ENCODE measurements at regions not wholly inside any gene's neighbourhood (a gene's known extent, or its start where the extent isn't known, plus 50 kb on each side); places are given as distances from the start of the nearest gene placed in this dataset.
"Not testable (repeated sequence)": the region's sequence is repeated elsewhere in the genome, so short reads cannot be mapped to it uniquely, and the experiment has no call there.

DNA sequence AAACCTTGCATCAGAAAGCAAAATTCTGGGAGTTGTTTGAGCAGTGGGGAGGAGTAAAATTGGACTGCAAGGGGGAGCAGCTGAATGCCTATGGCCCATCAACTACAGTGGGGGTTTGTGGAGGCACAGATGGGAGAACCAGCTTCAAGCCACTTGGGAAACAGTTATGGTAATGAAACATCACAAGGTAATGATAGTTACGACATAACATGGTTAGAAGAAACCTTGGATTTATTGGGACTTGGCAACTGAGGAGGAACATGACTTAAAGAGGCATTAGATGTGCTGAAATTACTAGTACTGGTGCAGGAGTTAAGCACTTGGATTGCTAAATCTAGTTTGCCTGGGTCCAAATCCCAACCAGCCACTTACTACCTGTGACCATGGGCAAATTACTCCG lies 868.4 kb downstream of the KCNMA1 start:
- Histone ChIP-seq H3K9ac (ENCODE audit: low read length in 2 of 2) (no peak overlapping the region), H3K4me1 (ENCODE audit: control insufficient read depth, insufficient read depth, low read length) (peaks cover 5% of the 10 kb centered on the region), H3K27ac (ENCODE audit: low read length) (peak overlapping the region; percentile 25), H3K27me3 (ENCODE audit: control insufficient read depth in 1 of 2, insufficient read depth in 2 of 2, low read length in 2 of 2) (no peaks in the 10 kb centered on the region), H3K4me3 (ENCODE audit: low read length in 2 of 2) (no peak overlapping the region), H3K36me3 (ENCODE audit: control insufficient read depth in 2 of 2, insufficient read depth in 2 of 2, low read length in 2 of 2) (no peaks in the 10 kb centered on the region), H3K9me3 (ENCODE audit: control insufficient read depth in 2 of 2, low read length in 2 of 2) (no peaks in the 10 kb centered on the region)

DNA sequence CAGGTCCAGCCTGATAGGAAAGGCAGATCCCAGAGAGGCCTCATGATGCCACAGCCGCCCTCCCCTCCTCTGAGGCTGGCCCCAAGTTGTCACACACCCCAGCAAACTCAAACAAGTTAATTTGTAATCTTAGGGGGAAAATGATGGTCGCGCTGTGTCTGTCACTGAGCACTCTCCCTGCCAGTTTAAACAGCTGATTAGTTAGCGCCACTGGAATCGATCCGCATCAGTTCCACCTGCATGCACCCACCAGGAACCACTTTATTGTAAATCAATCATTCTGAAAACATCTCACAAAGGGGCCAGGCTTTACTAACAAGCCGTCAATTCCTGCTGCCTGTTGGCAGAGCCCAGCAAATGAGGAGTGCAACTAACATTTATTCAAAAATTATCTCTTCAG lies 870.9 kb downstream of the KCNMA1 start:
- no peaks in the 10 kb centered on the region for H3K27me3 ChIP-seq (ENCODE audit: control insufficient read depth in 1 of 2, insufficient read depth in 2 of 2, low read length in 2 of 2)
- H3K27ac ChIP-seq (ENCODE audit: low read length): no peak overlapping the region
- H3K4me1 ChIP-seq (ENCODE audit: control insufficient read depth, insufficient read depth, low read length): peaks cover 5% of the 10 kb centered on the region
- no peak overlapping the region for H3K9ac ChIP-seq (ENCODE audit: low read length in 2 of 2)
- no peaks in the 10 kb centered on the region for H3K9me3 ChIP-seq (ENCODE audit: control insufficient read depth in 2 of 2, low read length in 2 of 2)
- H3K36me3 ChIP-seq (ENCODE audit: control insufficient read depth in 2 of 2, insufficient read depth in 2 of 2, low read length in 2 of 2): no peaks in the 10 kb centered on the region
- no peak overlapping the region for H3K4me3 ChIP-seq (ENCODE audit: low read length in 2 of 2)

DNA sequence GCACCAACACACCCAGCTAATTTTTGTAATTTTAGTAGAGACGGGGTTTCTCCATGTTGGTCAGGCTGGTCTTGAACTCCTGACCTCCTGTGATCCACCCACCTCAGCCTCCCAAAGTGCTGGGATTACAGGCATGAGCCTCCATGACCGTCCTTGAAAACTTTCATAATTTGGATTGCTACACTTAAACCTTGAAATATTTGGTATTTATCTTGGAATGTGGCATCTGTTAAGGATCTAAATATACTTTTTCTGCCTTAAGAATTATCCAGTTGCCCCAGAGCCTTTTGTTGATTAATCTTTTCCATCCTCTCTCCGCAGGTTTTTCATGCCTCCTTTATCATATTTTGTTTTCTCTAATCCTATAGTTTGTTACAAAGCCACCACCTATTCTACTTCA lies 872.7 kb downstream of the KCNMA1 start:
- not testable (repeated sequence) for H3K9me3 ChIP-seq (ENCODE audit: control insufficient read depth in 2 of 2, low read length in 2 of 2); H3K36me3 ChIP-seq (ENCODE audit: control insufficient read depth in 2 of 2, insufficient read depth in 2 of 2, low read length in 2 of 2); H3K27me3 ChIP-seq (ENCODE audit: control insufficient read depth in 1 of 2, insufficient read depth in 2 of 2, low read length in 2 of 2); H3K27ac ChIP-seq (ENCODE audit: low read length); H3K4me3 ChIP-seq (ENCODE audit: low read length in 2 of 2); H3K9ac ChIP-seq (ENCODE audit: low read length in 2 of 2); H3K4me1 ChIP-seq (ENCODE audit: control insufficient read depth, insufficient read depth, low read length)

DNA sequence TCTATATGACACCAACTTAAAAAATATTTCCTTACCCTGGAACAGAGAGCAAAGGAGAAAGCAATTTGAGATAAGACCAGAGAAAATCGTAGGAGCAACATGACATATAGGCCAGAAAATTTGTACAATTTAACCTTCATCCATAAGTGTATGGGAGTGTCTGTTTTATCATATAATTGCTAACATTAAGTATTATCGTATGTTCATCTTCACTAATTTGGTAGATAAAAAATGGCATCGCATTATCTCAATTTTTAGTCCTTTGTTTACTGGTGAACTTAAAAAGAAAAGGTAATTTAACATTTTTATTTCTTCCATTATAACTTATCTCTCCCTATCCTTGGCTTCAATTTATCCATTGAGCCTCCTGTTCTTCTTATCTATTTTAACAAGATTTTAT lies 873.4 kb downstream of the KCNMA1 start:
- Histone ChIP-seq H3K9me3 (ENCODE audit: control insufficient read depth in 2 of 2, low read length in 2 of 2) (no peaks in the 10 kb centered on the region), H3K36me3 (ENCODE audit: control insufficient read depth in 2 of 2, insufficient read depth in 2 of 2, low read length in 2 of 2) (no peaks in the 10 kb centered on the region)

DNA sequence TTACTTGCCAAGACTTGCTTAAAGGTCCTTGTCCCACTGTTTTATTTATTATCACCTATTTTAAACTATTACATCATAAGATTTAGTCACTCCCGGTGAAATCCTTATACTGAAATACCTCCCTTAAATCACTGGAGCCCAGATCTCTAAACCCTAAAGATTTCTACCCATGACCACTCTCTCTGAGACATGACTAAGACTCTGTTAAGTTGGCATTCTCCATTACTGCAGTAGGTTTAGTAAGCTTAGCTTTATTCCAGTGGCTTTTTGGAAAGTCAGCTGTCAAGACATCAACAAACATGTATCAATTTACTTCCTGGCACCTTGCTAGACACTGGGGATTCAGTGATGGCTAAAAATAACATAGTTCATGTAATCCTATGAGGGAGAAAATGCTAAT lies 874.2 kb downstream of the KCNMA1 start:
- H3K27ac ChIP-seq (ENCODE audit: low read length): no peak overlapping the region

More for the DNA sequence above, 873.4 kb downstream of the KCNMA1 start:
- H3K9ac ChIP-seq (ENCODE audit: low read length in 2 of 2): no peak overlapping the region
- H3K4me3 ChIP-seq (ENCODE audit: low read length in 2 of 2): no peak overlapping the region
- H3K27me3 ChIP-seq (ENCODE audit: control insufficient read depth in 1 of 2, insufficient read depth in 2 of 2, low read length in 2 of 2): no peaks in the 10 kb centered on the region
- no peaks in the 10 kb centered on the region for H3K4me1 ChIP-seq (ENCODE audit: control insufficient read depth, insufficient read depth, low read length)
- H3K27ac ChIP-seq (ENCODE audit: low read length): no peak overlapping the region

DNA sequence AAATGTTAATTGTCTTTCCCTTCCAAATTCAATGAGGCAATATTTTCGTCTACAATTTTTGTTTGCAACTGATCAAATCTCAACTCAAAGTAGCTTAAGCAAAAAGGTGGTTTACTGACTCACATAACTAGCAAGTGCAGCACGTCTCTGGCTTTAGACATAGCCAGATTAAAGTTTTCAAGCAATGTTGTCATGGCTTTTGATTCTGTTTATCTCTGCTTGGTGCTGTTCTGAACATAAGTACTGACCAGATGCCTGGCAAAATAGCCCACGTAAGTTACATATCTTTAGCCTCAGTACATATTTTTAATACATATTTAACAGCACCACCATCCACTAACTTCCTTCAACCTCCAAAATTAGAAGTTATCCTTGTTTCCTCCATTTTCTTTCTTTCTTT lies 877.9 kb downstream of the KCNMA1 start:
- H3K4me1 ChIP-seq (ENCODE audit: control insufficient read depth, insufficient read depth, low read length): no peaks in the 10 kb centered on the region
- no peaks in the 10 kb centered on the region for H3K9me3 ChIP-seq (ENCODE audit: control insufficient read depth in 2 of 2, low read length in 2 of 2)
- no peak overlapping the region for H3K4me3 ChIP-seq (ENCODE audit: low read length in 2 of 2)

More for the DNA sequence above, 874.2 kb downstream of the KCNMA1 start:
- Histone ChIP-seq H3K36me3 (ENCODE audit: control insufficient read depth in 2 of 2, insufficient read depth in 2 of 2, low read length in 2 of 2) (no peaks in the 10 kb centered on the region), H3K9ac (ENCODE audit: low read length in 2 of 2) (no peak overlapping the region), H3K4me1 (ENCODE audit: control insufficient read depth, insufficient read depth, low read length) (no peaks in the 10 kb centered on the region), H3K4me3 (ENCODE audit: low read length in 2 of 2) (no peak overlapping the region), H3K27me3 (ENCODE audit: control insufficient read depth in 1 of 2, insufficient read depth in 2 of 2, low read length in 2 of 2) (no peaks in the 10 kb centered on the region), H3K9me3 (ENCODE audit: control insufficient read depth in 2 of 2, low read length in 2 of 2) (no peaks in the 10 kb centered on the region)

DNA sequence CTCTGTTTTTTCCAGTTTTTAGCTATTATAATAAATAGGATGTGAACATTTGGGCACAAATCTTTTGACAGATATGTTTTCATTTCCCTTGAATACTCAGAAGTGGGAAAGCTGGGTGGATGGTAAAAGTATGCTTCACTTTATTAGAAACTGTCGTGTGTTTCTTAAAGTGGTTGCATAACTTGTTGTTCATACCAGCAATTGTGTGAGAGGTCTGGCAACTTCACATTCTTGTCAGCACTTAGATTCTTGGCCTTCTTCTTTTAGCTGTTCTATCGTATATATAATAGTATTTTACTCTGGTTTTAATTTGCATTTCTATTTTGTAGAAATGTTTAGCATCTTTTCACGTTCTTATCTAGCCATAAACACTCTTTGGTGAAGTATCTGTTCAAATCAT lies 894.4 kb downstream of the KCNMA1 start:
- H3K4me3 ChIP-seq (ENCODE audit: low read length in 2 of 2): no peak overlapping the region
- H3K4me1 ChIP-seq (ENCODE audit: control insufficient read depth, insufficient read depth, low read length): peaks cover 2% of the 10 kb centered on the region
- H3K27me3 ChIP-seq (ENCODE audit: control insufficient read depth in 1 of 2, insufficient read depth in 2 of 2, low read length in 2 of 2): no peaks in the 10 kb centered on the region
- no peaks in the 10 kb centered on the region for H3K9me3 ChIP-seq (ENCODE audit: control insufficient read depth in 2 of 2, low read length in 2 of 2)
- H3K36me3 ChIP-seq (ENCODE audit: control insufficient read depth in 2 of 2, insufficient read depth in 2 of 2, low read length in 2 of 2): no peaks in the 10 kb centered on the region
- no peak overlapping the region for H3K9ac ChIP-seq (ENCODE audit: low read length in 2 of 2)
- H3K27ac ChIP-seq (ENCODE audit: low read length): no peak overlapping the region

More for the DNA sequence above, 877.9 kb downstream of the KCNMA1 start:
- H3K36me3 ChIP-seq (ENCODE audit: control insufficient read depth in 2 of 2, insufficient read depth in 2 of 2, low read length in 2 of 2): no peaks in the 10 kb centered on the region
- no peak overlapping the region for H3K27ac ChIP-seq (ENCODE audit: low read length)
- no peak overlapping the region for H3K9ac ChIP-seq (ENCODE audit: low read length in 2 of 2)
- H3K27me3 ChIP-seq (ENCODE audit: control insufficient read depth in 1 of 2, insufficient read depth in 2 of 2, low read length in 2 of 2): no peaks in the 10 kb centered on the region

DNA sequence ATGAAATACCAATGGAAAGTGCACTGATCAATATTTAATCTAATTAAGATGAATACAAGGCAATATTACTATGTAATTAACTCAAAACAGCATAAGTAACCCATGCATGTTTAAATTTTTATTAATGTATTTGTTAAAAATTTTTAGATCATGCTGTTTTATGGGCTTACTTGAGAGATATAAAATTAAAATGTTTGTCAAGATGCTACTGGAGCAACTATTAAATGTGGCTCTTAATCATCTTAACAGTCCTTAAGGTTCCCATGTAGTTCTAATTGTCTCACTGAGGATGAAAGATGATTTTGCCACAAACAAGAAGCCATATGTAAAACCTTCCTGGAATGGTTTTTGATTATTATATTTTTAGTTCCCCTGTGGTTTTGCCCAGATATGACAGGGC lies 897.1 kb downstream of the KCNMA1 start:
- H3K4me1 ChIP-seq (ENCODE audit: control insufficient read depth, insufficient read depth, low read length): peaks cover 2% of the 10 kb centered on the region

DNA sequence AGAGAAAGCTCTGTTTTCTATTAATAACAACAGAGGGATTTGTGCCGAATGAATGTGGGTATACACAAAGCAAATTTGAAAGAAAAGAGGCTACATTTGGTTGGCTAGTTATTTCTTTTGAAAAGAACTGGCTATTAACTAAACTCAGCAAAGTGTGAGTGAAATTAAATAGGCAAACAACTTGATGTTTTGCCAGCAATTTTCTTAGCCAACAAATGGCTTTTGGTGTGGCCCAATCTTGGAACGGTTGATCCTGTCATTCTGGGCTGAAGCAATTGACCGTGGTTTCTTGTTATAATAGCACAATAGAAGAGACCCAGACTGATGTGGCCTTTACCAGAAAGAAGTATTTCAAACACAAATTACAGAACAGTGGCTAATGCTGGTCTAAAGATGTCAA lies 898.6 kb downstream of the KCNMA1 start:
- no peaks in the 10 kb centered on the region for H3K27me3 ChIP-seq (ENCODE audit: control insufficient read depth in 1 of 2, insufficient read depth in 2 of 2, low read length in 2 of 2)
- no peak overlapping the region for H3K27ac ChIP-seq (ENCODE audit: low read length)
- H3K9ac ChIP-seq (ENCODE audit: low read length in 2 of 2): no peak overlapping the region
- H3K4me1 ChIP-seq (ENCODE audit: control insufficient read depth, insufficient read depth, low read length): peaks cover 2% of the 10 kb centered on the region
- no peaks in the 10 kb centered on the region for H3K9me3 ChIP-seq (ENCODE audit: control insufficient read depth in 2 of 2, low read length in 2 of 2)
- no peak overlapping the region for H3K4me3 ChIP-seq (ENCODE audit: low read length in 2 of 2)
- H3K36me3 ChIP-seq (ENCODE audit: control insufficient read depth in 2 of 2, insufficient read depth in 2 of 2, low read length in 2 of 2): no peaks in the 10 kb centered on the region

More for the DNA sequence above, 897.1 kb downstream of the KCNMA1 start:
- Histone ChIP-seq H3K4me3 (ENCODE audit: low read length in 2 of 2) (no peak overlapping the region), H3K9me3 (ENCODE audit: control insufficient read depth in 2 of 2, low read length in 2 of 2) (no peaks in the 10 kb centered on the region), H3K27ac (ENCODE audit: low read length) (no peak overlapping the region), H3K27me3 (ENCODE audit: control insufficient read depth in 1 of 2, insufficient read depth in 2 of 2, low read length in 2 of 2) (no peaks in the 10 kb centered on the region), H3K36me3 (ENCODE audit: control insufficient read depth in 2 of 2, insufficient read depth in 2 of 2, low read length in 2 of 2) (no peaks in the 10 kb centered on the region), H3K9ac (ENCODE audit: low read length in 2 of 2) (no peak overlapping the region)

DNA sequence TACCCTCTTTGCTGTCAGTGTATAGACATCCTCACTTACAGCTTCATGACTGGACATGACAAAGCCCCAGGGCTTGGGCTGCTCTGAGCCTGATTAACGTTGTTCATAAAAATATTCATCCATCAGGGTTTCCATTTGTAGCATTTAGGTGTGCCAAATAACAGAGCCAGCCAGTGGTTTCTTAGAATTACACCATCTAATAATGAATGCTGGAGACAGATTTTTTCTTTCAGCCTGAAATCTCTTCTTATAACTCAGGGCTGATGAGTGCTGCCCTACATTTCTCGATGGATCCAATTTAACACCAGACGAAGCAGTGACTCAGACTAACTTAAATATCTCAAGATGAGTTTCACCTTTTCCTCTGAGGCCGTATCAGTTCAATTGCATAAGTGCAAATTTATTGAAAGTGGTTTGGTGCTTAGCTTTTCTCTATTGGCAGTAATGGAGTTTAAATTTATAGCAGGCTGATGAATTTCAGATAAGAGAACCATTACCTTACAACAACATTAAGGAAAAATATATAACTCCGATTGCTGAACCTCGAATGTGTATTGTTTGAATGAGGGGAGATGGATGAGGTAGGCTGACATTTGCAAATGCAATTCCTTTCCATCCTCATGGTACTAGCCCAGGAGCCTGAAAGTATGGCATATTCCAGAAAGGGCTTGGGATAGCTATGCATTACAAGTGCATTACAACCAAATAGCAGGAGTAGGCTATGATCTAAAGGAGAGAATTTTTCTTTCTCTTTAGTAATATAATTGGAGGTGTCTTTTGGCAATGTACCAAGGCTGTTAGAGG lies 900.6 kb downstream of the KCNMA1 start:
- no peaks in the 10 kb centered on the region for H3K36me3 ChIP-seq (ENCODE audit: control insufficient read depth in 2 of 2, insufficient read depth in 2 of 2, low read length in 2 of 2)
- no peak overlapping the region for H3K9ac ChIP-seq (ENCODE audit: low read length in 2 of 2)
- no peaks in the 10 kb centered on the region for H3K9me3 ChIP-seq (ENCODE audit: control insufficient read depth in 2 of 2, low read length in 2 of 2)
- H3K4me1 ChIP-seq (ENCODE audit: control insufficient read depth, insufficient read depth, low read length): peaks cover 2% of the 10 kb centered on the region
- H3K27me3 ChIP-seq (ENCODE audit: control insufficient read depth in 1 of 2, insufficient read depth in 2 of 2, low read length in 2 of 2): no peaks in the 10 kb centered on the region
- no peak overlapping the region for H3K27ac ChIP-seq (ENCODE audit: low read length)
- H3K4me3 ChIP-seq (ENCODE audit: low read length in 2 of 2): no peak overlapping the region

DNA sequence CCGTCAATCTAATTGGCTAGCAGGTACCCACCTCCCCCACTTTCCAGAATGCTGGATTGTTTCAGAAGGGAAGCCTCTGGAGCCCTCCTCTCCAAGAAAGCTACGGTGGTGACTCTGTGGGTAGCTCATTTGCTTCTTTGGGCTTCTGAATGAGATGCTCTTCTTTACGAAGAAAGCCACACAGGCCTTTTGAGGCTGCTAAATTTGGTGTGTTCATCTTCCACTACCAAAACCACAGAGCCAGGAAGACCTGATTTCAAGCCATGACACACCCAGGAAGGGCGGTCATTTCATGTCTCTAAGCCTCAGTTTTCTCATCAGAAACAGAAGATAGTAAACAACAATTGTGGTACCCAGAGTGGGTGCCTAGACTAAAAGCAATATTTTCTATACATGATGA lies 901.2 kb downstream of the KCNMA1 start:
- H3K36me3 ChIP-seq (ENCODE audit: control insufficient read depth in 2 of 2, insufficient read depth in 2 of 2, low read length in 2 of 2): no peaks in the 10 kb centered on the region

More for the DNA sequence above, 901.2 kb downstream of the KCNMA1 start:
- no peaks in the 10 kb centered on the region for H3K27me3 ChIP-seq (ENCODE audit: control insufficient read depth in 1 of 2, insufficient read depth in 2 of 2, low read length in 2 of 2)
- no peak overlapping the region for H3K4me3 ChIP-seq (ENCODE audit: low read length in 2 of 2)
- H3K9me3 ChIP-seq (ENCODE audit: control insufficient read depth in 2 of 2, low read length in 2 of 2): no peaks in the 10 kb centered on the region
- peaks cover 2% of the 10 kb centered on the region for H3K4me1 ChIP-seq (ENCODE audit: control insufficient read depth, insufficient read depth, low read length)
- no peak overlapping the region for H3K9ac ChIP-seq (ENCODE audit: low read length in 2 of 2)
- H3K27ac ChIP-seq (ENCODE audit: low read length): no peak overlapping the region

Measured in stomach smooth muscle (tissue), 2 donors.